Inferior parietal cortex (tissue), 1 donor: ENCODE measurements at regions not wholly inside any gene's neighbourhood (a gene's known extent, or its start where the extent isn't known, plus 50 kb on each side); places are given as distances from the start of the nearest gene placed in this dataset.
A peak's percentile ranks its signal among the peaks of the same experiment; 100 is the strongest.

Experiments
- DNase-seq: peaks from one replicate; pipeline ENCODE4 v3.0.0-alpha.2; 2016; ENCODE audit errors: extremely low spot score

- DNase-seq, result no peak
These were observed 315.6 kb upstream of the CITED2 start for GRCh38 chr6:139690007-139690406.

- no peak for DNase-seq
These were observed 312.6 kb upstream of the CITED2 start for GRCh38 chr6:139687055-139687454.

GRCh38 chr6:139686308-139686707 is 311.9 kb upstream of the CITED2 start:
- no peak for DNase-seq

GRCh38 chr6:139685009-139685408 is 310.6 kb upstream of the CITED2 start:
- no peak for DNase-seq

GRCh38 chr6:139680819-139681218 is 306.4 kb upstream of the CITED2 start:
- no peak for DNase-seq

- peak; percentile 41 for DNase-seq
These were observed 305.2 kb upstream of the CITED2 start for GRCh38 chr6:139679516-139680179.

GRCh38 chr6:139676718-139677117 is 302.3 kb upstream of the CITED2 start:
- no peak for DNase-seq

GRCh38 chr6:139666284-139666683 is 291.8 kb upstream of the CITED2 start:
- DNase-seq, result no peak

- no peak for DNase-seq
These were observed 289.5 kb upstream of the CITED2 start for GRCh38 chr6:139663996-139664395.

- DNase-seq, result no peak
These were observed 285.3 kb upstream of the CITED2 start for GRCh38 chr6:139659711-139660110.

- DNase-seq, result no peak
These were observed 284.7 kb upstream of the CITED2 start for GRCh38 chr6:139659196-139659595.

- no peak for DNase-seq
These were observed 282.7 kb upstream of the CITED2 start for GRCh38 chr6:139657119-139657518.

- DNase-seq, result no peak
These were observed 281.6 kb upstream of the CITED2 start for GRCh38 chr6:139655783-139656705.

GRCh38 chr6:139654888-139655782 is 280.7 kb upstream of the CITED2 start:
- no peak for DNase-seq

- no peak for DNase-seq
These were observed 279.9 kb upstream of the CITED2 start for GRCh38 chr6:139654309-139654708.

- no peak for DNase-seq
These were observed 278.7 kb upstream of the CITED2 start for GRCh38 chr6:139653111-139653510.

- no peak for DNase-seq
These were observed 276.5 kb upstream of the CITED2 start for GRCh38 chr6:139650941-139651340.

- DNase-seq, result no peak
These were observed 275.3 kb upstream of the CITED2 start for GRCh38 chr6:139649732-139650131.

- no peak for DNase-seq
These were observed 274.7 kb upstream of the CITED2 start for GRCh38 chr6:139649128-139649527.

GRCh38 chr6:139648430-139649000 is 274.1 kb upstream of the CITED2 start:
- peak; percentile 18 for DNase-seq

- no peak for DNase-seq
These were observed 273.4 kb upstream of the CITED2 start for GRCh38 chr6:139647841-139648240.

- no peak for DNase-seq
These were observed 272.6 kb upstream of the CITED2 start for GRCh38 chr6:139647016-139647415.
